Activated CD4-positive, alpha-beta memory T cell treated with anti-CD3 and anti-CD28 coated beads for 36 hours (primary cell): ENCODE measurements at regions not wholly inside any gene's neighbourhood (a gene's known extent, or its start where the extent isn't known, plus 50 kb on each side); places are given as distances from the start of the nearest gene placed in this dataset.

Source experiments
- CTCF ChIA-PET: fragments of 350-600 bp; sonication (Branson Sonifier 250); formaldehyde crosslinking; loops from one replicate; lab custom pipeline; 2021; ENCODE audit warnings: antibody characterized with exemption, inconsistent platforms; lab: Charles Lee
- POLR2A ChIA-PET: fragments of 350-600 bp; sonication (Branson Sonifier 250); formaldehyde crosslinking; loops from one replicate; lab custom pipeline; 2021; ENCODE audit warnings: antibody characterized with exemption; lab: Charles Lee
- DNase-seq: peaks from one replicate; pipeline ENCODE4 v3.0.0-alpha.2; 2020
- H3K27ac Mint-ChIP-seq: one replicate; pipeline ENCODE4 v1.8.0; 2021; ENCODE audit warnings: mixed read lengths
- H3K27me3 Mint-ChIP-seq: one replicate; pipeline ENCODE4 v1.8.0; 2021; ENCODE audit warnings: mixed read lengths
- H3K36me3 Mint-ChIP-seq: one replicate; pipeline ENCODE4 v1.8.0; 2021; ENCODE audit warnings: mixed read lengths
- H3K4me1 Mint-ChIP-seq: one replicate; pipeline ENCODE4 v1.8.0; 2021; ENCODE audit warnings: low read depth, mixed read lengths
- H3K4me3 Mint-ChIP-seq: one replicate; pipeline ENCODE4 v1.8.0; 2021; ENCODE audit warnings: mild to moderate bottlenecking, mixed read lengths
- H3K9me3 Mint-ChIP-seq: one replicate; pipeline ENCODE4 v1.8.0; 2021; ENCODE audit warnings: mixed read lengths
- intact Hi-C: fragments of 100-400 bp; cut with micrococcal nuclease; formaldehyde crosslinking; loops from one replicate; pipeline ENCODE4 v1.15.1; 2023

GRCh38 chr6:1028723-1029122 lies 283.2 kb upstream of the FOXQ1 start:
- Mint-ChIP-seq H3K36me3 (no peaks in the 10 kb centered on the region), H3K27ac (no peak overlapping the region), H3K27me3 (peaks cover 9% of the 10 kb centered on the region), H3K4me1 (no peaks in the 10 kb centered on the region), H3K4me3 (no peak overlapping the region), H3K9me3 (no peaks in the 10 kb centered on the region)
- CTCF ChIA-PET = no interaction called here
- intact Hi-C loops = no loop called here
- POLR2A ChIA-PET = no interaction called here
- no peak for DNase-seq

DNA sequence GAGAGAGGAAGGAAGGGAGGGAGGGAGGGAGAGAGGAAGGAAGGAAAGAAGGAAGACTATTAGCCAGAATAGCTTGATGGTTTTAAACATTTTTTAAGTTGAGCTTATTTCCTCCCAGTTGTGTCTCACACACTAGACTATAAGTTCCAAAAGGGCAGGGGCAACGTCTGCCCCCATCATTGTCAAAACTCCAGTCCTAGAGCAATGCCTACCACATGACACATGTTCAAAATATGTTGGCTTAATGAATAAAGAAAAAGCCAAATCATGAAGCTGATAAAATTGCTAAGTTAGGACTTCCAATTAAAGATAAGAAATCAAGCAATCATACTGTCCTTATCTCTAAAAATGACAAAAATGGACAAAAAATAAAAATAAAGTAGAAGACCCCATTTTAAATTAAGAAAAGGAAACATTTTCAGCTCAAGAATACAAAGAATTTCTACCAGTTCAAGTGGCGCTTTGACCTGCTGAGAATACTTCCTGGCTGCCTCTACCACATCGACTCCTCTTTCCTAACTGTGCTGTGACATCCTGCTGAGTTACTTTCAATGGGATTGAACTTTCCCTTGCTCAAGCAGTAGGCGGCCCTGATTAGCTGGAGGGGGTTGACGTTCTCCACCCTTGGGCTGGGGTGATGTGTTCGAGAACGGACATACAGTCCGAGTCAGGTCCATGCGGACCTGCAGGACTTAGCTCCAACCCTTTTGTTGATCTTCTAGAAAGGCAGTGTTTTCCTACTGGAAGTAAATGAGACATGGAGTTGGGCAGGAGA lies 283.9 kb upstream of the FOXQ1 start:
- ChIA-PET CTCF (no interaction called here), POLR2A (no interaction called here)
- intact Hi-C loops = no loop called here
- H3K9me3 Mint-ChIP-seq = no peaks in the 10 kb centered on the region
- DNase-seq = no peak
- H3K4me3 Mint-ChIP-seq = no peak overlapping the region
- H3K27me3 Mint-ChIP-seq = peaks cover 11% of the 10 kb centered on the region
- H3K36me3 Mint-ChIP-seq = no peaks in the 10 kb centered on the region
- no peak overlapping the region for H3K27ac Mint-ChIP-seq
- no peaks in the 10 kb centered on the region for H3K4me1 Mint-ChIP-seq

- DNase-seq = no peak
- no peak overlapping the region for H3K27ac Mint-ChIP-seq
- ChIA-PET CTCF (no interaction called here), POLR2A (no interaction called here)
- H3K4me1 Mint-ChIP-seq = no peaks in the 10 kb centered on the region
- H3K36me3 Mint-ChIP-seq = no peaks in the 10 kb centered on the region
- H3K4me3 Mint-ChIP-seq = no peak overlapping the region
- peaks cover 11% of the 10 kb centered on the region for H3K27me3 Mint-ChIP-seq
- intact Hi-C loops = no loop called here
- no peaks in the 10 kb centered on the region for H3K9me3 Mint-ChIP-seq
These were observed 284.6 kb upstream of the FOXQ1 start for GRCh38 chr6:1027109-1027794.

GRCh38 chr6:1025821-1026220 lies 286.1 kb upstream of the FOXQ1 start:
- Mint-ChIP-seq H3K4me1 (no peaks in the 10 kb centered on the region), H3K4me3 (no peak overlapping the region), H3K27ac (no peak overlapping the region), H3K27me3 (peaks cover 10% of the 10 kb centered on the region), H3K36me3 (no peaks in the 10 kb centered on the region), H3K9me3 (no peaks in the 10 kb centered on the region)
- intact Hi-C loops = no loop called here
- no peak for DNase-seq
- ChIA-PET POLR2A (no interaction called here), CTCF (no interaction called here)

DNA sequence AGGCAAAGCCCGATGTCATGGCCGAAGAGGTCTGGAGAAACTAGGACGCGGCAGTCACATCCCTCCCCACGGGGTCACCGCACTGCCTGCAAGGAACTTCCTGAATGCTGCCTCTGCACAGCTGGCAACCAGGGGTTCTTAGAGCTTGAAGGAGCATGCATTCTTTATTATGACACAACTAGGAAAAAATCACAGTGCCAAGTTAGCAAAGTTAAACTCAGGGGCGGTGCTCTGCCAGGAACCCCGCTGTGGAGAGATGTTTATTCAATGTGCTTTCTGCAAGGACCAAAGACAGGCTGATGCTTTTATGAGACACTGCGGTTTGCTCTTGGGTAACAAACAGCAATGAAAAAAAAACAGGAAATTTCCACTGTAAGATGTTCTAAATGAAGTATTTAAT lies 287.3 kb upstream of the FOXQ1 start:
- intact Hi-C loops = no loop called here
- H3K4me1 Mint-ChIP-seq = no peaks in the 10 kb centered on the region
- H3K4me3 Mint-ChIP-seq = no peak overlapping the region
- H3K36me3 Mint-ChIP-seq = no peaks in the 10 kb centered on the region
- no peaks in the 10 kb centered on the region for H3K9me3 Mint-ChIP-seq
- peaks cover 10% of the 10 kb centered on the region for H3K27me3 Mint-ChIP-seq
- DNase-seq = no peak
- no peak overlapping the region for H3K27ac Mint-ChIP-seq
- ChIA-PET CTCF (interaction anchor here (0.7 kb wide), 1 partner anchor 16 kb away, joined by 3 read pairs; no protein-coding TSS in a partner anchor), POLR2A (no interaction called here)

DNA sequence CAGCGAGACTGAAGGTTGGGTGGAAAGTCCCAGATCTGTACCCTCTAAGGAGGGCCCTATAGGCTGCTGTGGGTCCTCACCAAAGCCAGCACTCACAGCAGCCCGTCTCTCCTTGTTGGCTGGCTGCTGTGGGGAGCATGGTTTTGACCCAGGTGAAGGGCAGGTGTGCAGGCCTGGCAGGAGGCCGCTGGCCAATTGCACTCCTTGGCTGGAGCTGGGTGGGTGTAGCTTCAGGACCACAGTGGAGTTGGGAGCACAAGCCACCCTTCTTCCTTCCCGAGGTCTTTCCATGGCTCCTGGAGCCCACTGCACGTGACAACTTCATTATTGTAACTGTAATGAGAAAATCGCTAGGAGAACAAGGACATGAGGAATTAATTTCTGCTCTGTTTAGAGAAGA lies 287.7 kb upstream of the FOXQ1 start:
- no peaks in the 10 kb centered on the region for H3K4me1 Mint-ChIP-seq
- no peak for DNase-seq
- ChIA-PET POLR2A (no interaction called here), CTCF (no interaction called here)
- H3K27ac Mint-ChIP-seq = no peak overlapping the region
- H3K9me3 Mint-ChIP-seq = no peaks in the 10 kb centered on the region
- H3K4me3 Mint-ChIP-seq = no peak overlapping the region
- H3K27me3 Mint-ChIP-seq = peaks cover 10% of the 10 kb centered on the region
- H3K36me3 Mint-ChIP-seq = no peaks in the 10 kb centered on the region
- intact Hi-C loops = no loop called here

DNA sequence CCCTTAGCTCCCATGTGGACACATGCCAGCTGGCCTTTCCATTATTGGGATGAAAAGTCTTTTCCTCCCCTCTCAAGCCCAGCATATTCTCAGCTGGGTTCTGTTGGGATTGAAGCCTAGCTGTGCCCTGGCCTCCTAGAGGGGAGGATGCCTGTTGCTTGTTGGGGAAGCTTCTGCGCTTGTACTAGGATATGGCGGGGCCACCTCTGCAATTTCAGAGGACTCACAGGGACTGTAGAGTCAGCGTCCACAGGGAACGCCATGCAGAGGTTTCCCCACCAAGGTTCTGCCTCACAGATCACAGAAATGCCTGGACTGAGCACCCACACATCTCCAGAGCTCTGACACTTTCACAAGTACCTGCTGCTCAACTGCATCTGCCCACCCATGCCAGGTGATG lies 288.7 kb upstream of the FOXQ1 start:
- CTCF ChIA-PET = no interaction called here
- Mint-ChIP-seq H3K4me3 (no peak overlapping the region), H3K4me1 (no peaks in the 10 kb centered on the region), H3K27me3 (peaks cover 10% of the 10 kb centered on the region), H3K9me3 (no peaks in the 10 kb centered on the region), H3K36me3 (no peaks in the 10 kb centered on the region), H3K27ac (no peak overlapping the region)
- POLR2A ChIA-PET = no interaction called here
- no peak for DNase-seq
- intact Hi-C loops = no loop called here

DNA sequence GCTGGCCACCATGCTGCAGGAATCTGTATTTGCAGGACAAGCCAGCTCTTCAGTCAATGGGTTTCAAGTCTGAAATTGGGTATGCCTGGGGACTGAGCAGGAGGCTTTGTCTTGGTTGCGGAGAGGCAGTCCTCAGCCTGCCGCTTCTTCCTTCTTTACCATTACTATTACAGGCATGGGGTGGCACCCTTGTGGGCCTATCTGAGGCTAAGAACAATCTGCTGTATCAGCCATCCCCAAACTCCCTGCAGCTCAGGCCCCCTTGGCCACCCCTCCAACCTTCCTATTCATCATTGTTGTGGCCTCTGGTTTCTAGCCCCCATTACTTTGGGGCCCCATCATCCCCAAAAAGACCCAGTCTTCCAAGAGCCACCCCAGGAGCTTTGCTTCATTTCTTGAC lies 289.2 kb upstream of the FOXQ1 start:
- H3K27ac Mint-ChIP-seq = no peak overlapping the region
- H3K36me3 Mint-ChIP-seq = no peaks in the 10 kb centered on the region
- DNase-seq = no peak
- intact Hi-C loops = no loop called here
- peaks cover 10% of the 10 kb centered on the region for H3K27me3 Mint-ChIP-seq
- H3K9me3 Mint-ChIP-seq = no peaks in the 10 kb centered on the region
- CTCF ChIA-PET = no interaction called here
- no peaks in the 10 kb centered on the region for H3K4me1 Mint-ChIP-seq
- H3K4me3 Mint-ChIP-seq = no peak overlapping the region
- POLR2A ChIA-PET = no interaction called here

GRCh38 chr6:1020837-1021236 lies 291.1 kb upstream of the FOXQ1 start:
- POLR2A ChIA-PET = no interaction called here
- no peak for DNase-seq
- no peak overlapping the region for H3K4me3 Mint-ChIP-seq

GRCh38 chr6:1020133-1020532 lies 291.8 kb upstream of the FOXQ1 start:
- POLR2A ChIA-PET = no interaction called here
- Mint-ChIP-seq H3K4me1 (no peaks in the 10 kb centered on the region), H3K4me3 (no peak overlapping the region), H3K27ac (no peak overlapping the region), H3K36me3 (no peaks in the 10 kb centered on the region), H3K27me3 (peaks cover 8% of the 10 kb centered on the region), H3K9me3 (no peaks in the 10 kb centered on the region)
- no peak for DNase-seq
- intact Hi-C loops = no loop called here
- CTCF ChIA-PET = no interaction called here

More at GRCh38 chr6:1020837-1021236, 291.1 kb upstream of the FOXQ1 start:
- Mint-ChIP-seq H3K36me3 (no peaks in the 10 kb centered on the region), H3K9me3 (no peaks in the 10 kb centered on the region), H3K27me3 (peaks cover 8% of the 10 kb centered on the region), H3K27ac (no peak overlapping the region), H3K4me1 (no peaks in the 10 kb centered on the region)
- intact Hi-C loops = no loop called here
- CTCF ChIA-PET = no interaction called here

DNA sequence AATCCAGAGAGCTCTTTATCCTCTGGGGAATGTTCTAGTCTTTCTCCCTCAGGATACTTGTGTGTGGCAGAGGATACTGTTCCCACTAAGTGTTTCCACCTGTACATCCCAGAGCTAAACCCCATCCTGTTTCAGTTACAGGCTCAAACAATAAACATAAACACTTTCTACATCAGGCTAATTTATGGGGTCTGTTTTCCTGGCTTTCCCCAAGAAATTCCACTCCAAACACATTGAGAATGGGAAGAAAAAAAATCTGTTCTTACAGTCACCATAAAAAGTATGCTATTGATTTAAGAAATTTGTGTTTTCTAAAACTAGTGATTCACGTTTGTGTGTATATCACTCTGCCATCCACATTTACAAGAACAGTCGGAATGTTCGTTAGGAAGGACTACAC lies 293.9 kb upstream of the FOXQ1 start:
- DNase-seq = no peak
- H3K27ac Mint-ChIP-seq = no peak overlapping the region
- no peak overlapping the region for H3K4me3 Mint-ChIP-seq
- intact Hi-C loops = no loop called here
- ChIA-PET POLR2A (no interaction called here), CTCF (no interaction called here)
- H3K27me3 Mint-ChIP-seq = peaks cover 4% of the 10 kb centered on the region
- H3K9me3 Mint-ChIP-seq = no peaks in the 10 kb centered on the region
- no peaks in the 10 kb centered on the region for H3K36me3 Mint-ChIP-seq
- no peaks in the 10 kb centered on the region for H3K4me1 Mint-ChIP-seq

DNA sequence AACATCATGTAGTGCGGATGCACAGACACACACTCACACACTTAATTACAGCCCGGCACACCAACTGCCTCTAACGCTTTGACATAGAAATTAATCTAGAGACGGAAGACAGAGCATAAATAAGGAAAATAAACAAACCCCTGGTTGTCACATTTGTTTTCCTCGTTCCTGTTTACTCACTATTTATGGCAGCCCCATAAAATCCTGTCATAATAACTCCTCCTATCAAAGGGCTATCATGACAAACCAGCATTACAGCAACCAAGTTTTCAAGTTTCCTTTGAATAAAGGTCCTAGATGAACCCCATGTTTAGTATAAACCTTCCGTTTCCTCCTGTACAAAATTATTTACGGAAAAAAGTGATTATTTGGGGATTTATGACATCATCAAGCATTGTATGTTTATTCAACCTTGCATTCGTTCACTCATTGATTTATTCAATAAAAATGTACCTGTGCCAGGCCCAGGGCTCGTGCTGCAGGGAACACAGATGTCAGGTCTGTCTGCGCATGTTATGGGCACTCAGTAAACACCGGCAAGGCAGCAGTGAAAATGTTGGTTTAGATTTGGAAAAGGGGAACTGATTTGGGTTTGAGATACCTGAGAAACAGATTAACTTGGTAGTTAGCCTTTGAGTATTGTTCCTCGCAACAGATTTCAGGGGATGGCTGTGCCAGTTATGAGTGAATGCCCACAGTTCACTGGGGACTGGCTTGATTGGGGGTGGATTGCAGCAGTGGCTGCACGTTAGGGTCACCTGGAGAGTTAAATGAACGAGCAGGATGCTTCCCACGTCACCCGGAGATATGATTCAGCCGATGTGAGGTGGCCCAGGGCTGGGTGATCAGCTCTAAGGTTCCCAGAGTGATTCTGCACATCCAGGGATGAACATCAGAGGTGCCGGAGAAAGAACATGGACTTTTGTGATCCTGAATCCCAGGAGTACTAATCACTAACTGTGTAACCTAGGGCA lies 295.3 kb upstream of the FOXQ1 start:
- Mint-ChIP-seq H3K36me3 (no peaks in the 10 kb centered on the region), H3K9me3 (no peaks in the 10 kb centered on the region), H3K4me3 (no peak overlapping the region), H3K27me3 (peaks cover 10% of the 10 kb centered on the region), H3K27ac (no peak overlapping the region), H3K4me1 (no peaks in the 10 kb centered on the region)
- intact Hi-C loops = no loop called here
- ChIA-PET CTCF (no interaction called here), POLR2A (no interaction called here)
- no peak for DNase-seq
